Loucy (cell line): ENCODE measurements at regions not wholly inside any gene's neighbourhood (a gene's known extent, or its start where the extent isn't known, plus 50 kb on each side); places are given as distances from the start of the nearest gene placed in this dataset.

ENCODE experiments used
- EZH2phosphoT487 ChIP-seq: fragments of 200-600 bp; IDR thresholded peaks from 2 replicates; pipeline ENCODE4 v1.6.1; 2018; ENCODE audit warnings: antibody characterized with exemption, mild to moderate bottlenecking, moderate library complexity, borderline replicate concordance
- TF ChIP-seq, protein P1 (sequence below): fragments of 200-600 bp; sonication (generic); conservative IDR thresholded peaks from 2 replicates; pipeline ENCODE4 v1.5.1; 2014; ENCODE audit warnings: mild to moderate bottlenecking, antibody characterized with exemption, low read length

DNA sequence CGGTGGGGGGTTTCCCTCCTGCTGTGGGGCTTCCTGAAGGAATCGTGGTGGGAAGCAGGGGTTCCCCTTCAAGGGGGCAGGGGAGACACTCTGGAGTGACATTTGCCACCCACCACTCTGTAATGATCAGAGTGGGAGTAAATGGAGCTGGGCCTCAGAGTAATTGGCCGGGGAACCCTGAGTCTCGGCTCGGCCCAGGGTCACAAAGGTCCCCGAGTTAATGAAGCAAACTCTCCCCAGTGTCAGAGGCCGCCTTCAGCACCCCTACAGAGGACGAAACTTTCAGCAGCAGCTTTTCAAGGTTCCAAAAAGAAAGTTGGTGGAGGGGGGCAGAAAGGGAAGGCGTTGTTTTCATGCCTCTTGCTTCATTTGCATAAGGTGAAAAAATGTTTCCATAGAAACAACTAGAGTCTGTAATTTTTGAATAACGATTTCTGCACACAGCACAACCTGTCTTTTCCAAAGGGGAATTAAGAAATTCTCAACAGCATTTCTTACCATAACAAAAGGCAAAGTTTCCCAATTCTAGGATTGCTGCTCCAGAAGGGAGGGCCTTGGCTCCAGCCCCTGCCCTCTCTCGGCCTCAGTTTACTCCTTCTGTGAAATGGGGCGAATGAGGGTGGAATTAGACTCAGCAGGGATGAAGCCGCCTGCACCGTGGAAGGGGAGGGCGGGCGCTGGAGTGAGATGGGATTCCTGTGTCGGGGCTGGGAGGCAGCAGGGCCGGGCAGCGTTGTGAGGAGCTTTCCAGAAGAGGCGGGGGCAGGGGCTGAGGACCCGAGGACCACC lies 67.0 kb upstream of the BEGAIN start:
- TF ChIP-seq, protein P1, sequence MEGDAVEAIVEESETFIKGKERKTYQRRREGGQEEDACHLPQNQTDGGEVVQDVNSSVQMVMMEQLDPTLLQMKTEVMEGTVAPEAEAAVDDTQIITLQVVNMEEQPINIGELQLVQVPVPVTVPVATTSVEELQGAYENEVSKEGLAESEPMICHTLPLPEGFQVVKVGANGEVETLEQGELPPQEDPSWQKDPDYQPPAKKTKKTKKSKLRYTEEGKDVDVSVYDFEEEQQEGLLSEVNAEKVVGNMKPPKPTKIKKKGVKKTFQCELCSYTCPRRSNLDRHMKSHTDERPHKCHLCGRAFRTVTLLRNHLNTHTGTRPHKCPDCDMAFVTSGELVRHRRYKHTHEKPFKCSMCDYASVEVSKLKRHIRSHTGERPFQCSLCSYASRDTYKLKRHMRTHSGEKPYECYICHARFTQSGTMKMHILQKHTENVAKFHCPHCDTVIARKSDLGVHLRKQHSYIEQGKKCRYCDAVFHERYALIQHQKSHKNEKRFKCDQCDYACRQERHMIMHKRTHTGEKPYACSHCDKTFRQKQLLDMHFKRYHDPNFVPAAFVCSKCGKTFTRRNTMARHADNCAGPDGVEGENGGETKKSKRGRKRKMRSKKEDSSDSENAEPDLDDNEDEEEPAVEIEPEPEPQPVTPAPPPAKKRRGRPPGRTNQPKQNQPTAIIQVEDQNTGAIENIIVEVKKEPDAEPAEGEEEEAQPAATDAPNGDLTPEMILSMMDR = no peak
- TF ChIP-seq EZH2phosphoT487 = no peak
